HG02642 (cell line): ENCODE measurements at regions not wholly inside any gene's neighbourhood (a gene's known extent, or its start where the extent isn't known, plus 50 kb on each side); places are given as distances from the start of the nearest gene placed in this dataset.

Experiments
- ATAC-seq: cut with Tn5 transposase; IDR thresholded peaks from one replicate; pipeline ENCODE4 v1.9.1; 2021; ENCODE audit warnings: mild to moderate bottlenecking; ENCODE audit not compliant: unreplicated experiment, poor library complexity

DNA sequence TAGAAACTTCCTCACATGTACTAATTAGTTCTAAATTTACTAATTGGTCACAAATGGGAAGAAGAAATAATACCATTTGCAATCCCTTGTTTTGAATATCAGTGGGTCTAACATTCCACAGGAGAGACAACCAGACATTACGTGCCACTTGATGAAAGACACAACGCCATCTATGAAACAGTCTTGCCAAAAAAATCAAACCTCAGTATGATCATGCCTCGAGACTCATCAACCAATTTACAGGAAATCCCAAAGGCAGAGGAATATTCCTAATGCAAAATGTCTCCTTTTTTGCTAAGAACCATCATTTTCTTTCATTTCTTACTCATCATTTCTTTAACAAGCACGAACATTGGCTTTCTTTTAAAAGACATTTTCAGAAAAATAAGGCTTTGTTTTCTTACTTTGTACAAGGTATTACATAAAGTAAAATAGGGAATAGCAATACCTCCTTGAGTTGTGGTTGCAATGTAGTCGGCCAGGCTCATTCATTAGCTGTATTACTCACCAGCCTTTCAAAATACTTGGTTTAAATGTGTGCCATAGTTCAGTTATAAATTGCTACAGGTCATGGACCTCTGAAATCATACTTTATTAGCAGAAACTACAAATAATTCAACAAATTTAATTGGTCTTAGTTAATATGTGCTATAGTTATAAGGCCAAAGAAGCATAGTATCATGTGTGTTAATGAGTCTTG lies 436.2 kb upstream of the FLRT2 start:
- ATAC-seq = no peak

DNA sequence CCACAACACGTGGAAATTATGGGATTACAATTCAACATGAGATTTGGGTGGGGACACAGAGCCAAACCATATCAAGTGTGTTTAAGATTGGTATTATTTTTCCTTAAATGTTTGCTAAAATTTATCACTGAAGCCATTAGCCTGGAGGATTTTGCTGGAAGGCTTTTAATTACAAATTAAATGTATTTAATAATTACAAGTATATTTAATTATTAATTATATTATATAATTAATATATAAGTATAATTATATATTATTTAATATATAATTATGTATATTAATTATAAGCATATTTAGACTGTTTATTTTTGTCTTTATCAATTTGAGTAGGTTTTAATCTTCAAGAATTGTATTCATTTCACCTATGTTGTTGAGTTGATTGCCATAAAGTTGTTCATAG lies 427.4 kb upstream of the FLRT2 start:
- no peak for ATAC-seq

- no peak for ATAC-seq
Measured at GRCh38 chr14:85106506-85106905, 423.4 kb upstream of the FLRT2 start.

- no peak for ATAC-seq
Measured at GRCh38 chr14:85112762-85113161, 417.2 kb upstream of the FLRT2 start.

- no peak for ATAC-seq
Measured at GRCh38 chr14:85115921-85116320, 414.0 kb upstream of the FLRT2 start.

- ATAC-seq = no peak
Measured at GRCh38 chr14:85118274-85118673, 411.7 kb upstream of the FLRT2 start.

DNA sequence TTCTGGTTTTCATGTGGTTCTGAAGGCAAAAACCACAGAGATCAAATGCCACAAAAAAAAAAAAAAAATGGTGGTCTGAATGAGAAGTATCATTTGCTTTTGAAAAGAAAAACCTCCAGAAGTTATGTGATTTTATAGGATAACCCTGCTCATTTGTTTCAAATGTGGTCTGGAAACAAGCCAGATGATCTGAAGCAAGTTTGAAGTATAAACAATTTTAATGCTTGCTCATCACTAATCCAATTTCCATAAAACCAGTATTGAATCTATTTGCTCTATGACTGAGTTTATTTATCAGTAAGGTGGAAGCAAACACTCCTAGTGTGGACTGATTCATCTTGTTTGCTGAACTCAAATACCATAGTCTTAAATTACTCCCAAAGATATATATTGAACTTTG lies 407.3 kb upstream of the FLRT2 start:
- ATAC-seq = no peak

DNA sequence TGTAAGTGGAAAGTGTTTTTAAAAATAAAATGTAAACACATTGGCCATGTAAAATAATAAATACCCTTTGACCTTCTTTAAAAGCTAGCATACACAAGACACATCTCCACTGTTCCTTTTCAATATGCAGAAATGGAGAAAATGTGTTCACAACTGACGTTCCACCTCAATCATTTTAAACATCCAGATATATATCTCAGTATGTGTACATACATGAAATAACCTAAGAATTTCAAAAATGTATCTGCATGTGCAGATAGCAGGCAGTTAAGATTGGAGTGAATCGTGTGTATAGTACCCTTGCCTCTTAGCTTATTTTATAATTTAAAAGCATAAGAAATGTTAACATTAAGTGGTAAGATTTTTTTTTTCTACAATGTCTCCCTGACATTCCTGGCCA lies 406.2 kb upstream of the FLRT2 start:
- no peak for ATAC-seq

GRCh38 chr14:85124631-85125290 lies 405.2 kb upstream of the FLRT2 start:
- ATAC-seq = no peak

DNA sequence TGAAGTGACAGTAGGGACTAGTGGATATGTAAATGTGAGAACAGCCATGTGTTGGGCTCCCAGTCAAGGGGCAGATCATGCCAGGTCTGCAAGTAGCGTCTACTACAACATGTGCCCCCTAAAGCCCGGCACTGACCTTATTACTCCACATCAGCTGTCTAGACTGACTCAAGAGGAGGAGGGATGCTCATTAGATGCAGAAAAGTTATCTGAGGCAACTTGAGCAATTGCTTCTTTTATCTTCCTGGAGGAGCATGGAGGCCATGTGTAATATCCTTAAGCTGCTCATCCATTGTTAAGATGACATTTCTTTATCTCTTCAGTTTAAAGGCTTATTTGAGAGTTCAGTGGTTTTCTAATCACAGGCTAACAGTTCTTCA lies 404.7 kb upstream of the FLRT2 start:
- no peak for ATAC-seq

DNA sequence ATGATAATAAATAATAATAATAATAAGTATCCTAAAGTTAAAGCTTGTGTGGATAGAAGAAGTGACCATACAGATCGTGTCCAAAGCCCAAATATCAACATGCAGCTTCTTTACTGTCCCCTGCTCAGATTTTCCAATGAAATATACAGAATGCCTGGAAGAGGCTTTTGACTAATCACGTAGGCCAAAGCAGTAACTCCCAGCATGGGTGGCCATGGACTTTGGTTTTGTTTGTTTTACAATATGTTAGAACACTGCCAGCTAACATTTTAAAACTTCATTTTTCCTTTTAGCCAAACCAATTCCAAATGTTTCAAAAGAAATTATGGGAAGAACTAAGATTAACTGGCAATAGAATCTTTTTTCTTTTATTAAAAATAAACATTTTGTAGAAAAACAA lies 400.0 kb upstream of the FLRT2 start:
- ATAC-seq = no peak

DNA sequence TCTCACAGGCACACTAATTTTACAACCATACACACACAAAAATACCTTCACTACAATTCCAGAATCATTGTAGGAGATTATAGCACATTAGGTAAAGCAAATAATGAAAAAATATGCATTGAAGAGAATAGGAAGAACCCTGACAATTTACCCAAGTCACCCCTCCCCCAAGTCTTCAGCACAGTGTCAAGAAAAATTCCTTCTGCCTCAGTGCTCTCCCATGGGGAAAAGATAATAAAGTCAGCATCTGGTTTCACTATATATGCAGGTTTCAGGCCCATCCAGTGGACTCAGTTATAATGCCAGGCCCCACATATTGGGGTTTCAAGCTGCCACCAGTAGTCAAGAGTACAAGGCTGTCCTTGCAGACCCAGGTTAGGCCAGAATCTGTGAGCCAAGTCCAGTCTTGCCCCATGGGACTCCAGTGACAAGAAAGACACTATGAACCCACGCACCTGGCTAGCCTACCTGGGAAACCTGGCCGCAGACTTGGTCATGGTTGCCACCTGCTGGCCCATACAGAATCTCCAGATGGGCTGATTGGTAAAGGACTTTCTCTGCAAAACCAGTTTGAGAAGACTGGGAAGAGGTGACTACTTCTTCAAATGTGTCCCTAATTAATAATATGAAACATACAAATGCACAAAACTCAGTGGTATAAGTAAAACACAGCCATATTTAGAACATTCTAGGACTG lies 398.6 kb upstream of the FLRT2 start:
- ATAC-seq = no peak

- no peak for ATAC-seq
Measured at GRCh38 chr14:85142982-85143381, 387.0 kb upstream of the FLRT2 start.

DNA sequence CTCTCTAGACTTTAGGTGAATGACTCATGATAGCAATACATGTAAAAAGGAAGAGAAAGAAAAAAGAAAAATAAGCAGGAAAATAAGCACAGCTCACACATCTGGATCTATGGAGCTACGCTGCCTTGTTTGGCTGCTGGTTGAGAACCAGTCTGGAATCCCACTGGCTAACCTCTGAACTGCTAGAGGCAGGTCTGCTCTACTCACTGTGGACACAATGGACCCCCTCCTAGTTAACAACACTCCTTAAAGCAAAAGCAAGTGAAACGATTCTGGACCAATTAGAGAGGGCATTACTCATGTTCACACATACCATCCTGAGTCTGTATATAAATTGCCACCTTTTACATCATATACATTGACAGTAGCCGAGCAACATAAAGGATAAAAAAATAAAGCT lies 383.2 kb upstream of the FLRT2 start:
- ATAC-seq = no peak

- no peak for ATAC-seq
Measured at GRCh38 chr14:85150166-85150565, 379.8 kb upstream of the FLRT2 start.

DNA sequence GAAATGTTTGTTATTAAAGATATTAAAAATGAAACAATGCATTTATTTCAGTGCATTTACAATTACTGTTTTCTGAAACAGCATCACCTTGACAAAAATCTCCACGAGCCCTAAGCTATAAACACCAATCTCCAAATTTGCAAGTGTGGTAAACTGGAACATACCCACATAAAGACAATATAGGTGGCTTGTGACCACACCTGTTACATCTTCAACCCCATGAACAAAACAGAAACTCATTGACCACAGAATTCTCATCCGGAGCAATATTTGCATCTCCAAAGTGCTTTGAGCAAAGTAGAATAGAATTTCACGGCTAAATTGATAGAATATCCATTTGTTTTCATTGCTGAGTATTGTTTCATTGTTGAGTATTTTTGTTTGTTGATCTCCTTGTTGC lies 375.2 kb upstream of the FLRT2 start:
- ATAC-seq = no peak

GRCh38 chr14:85156319-85156718 lies 373.6 kb upstream of the FLRT2 start:
- no peak for ATAC-seq

DNA sequence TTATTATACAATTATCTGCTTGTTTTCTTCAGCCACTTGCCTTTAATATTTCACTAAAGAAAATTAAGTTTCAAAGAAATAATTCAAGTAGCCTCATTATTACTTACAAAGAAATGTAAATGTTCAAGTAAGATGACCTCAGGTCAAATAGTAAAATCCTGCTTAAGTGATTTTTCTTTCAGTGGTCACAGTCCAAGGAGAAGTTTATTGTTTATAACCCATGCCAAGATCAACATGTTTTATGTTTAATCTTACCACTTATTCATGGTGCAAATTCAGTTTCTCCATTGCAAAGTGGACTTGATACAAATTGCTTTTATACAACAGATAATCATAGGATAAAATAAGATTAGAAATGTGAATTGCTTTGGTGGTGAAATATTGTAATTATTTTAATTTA lies 370.2 kb upstream of the FLRT2 start:
- no peak for ATAC-seq

DNA sequence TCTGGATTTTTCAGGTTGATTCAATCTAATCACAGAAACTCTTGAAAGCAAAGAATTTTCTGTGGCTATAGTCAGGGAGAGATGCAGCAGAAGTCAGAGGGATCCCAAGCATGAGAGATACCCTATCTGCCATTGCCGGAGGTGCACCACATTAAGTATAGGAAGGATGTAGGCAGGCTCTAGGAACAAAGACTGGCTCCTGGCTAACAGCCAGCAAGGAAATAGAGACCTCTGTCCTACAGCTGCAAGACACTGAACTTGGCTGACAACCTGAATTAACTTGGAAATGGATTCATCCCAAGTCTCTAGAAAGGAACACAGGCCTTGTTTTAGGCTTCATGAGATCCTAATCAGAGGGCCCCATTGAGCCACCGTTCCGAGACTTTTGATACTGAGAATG lies 364.9 kb upstream of the FLRT2 start:
- no peak for ATAC-seq

- no peak for ATAC-seq
Measured at GRCh38 chr14:85169381-85169780, 360.6 kb upstream of the FLRT2 start.

- no peak for ATAC-seq
Measured at GRCh38 chr14:85172290-85172689, 357.7 kb upstream of the FLRT2 start.
